ENCODE measurements at regions not wholly inside any gene's neighbourhood (a gene's known extent, or its start where the extent isn't known, plus 50 kb on each side); places are given as distances from the start of the nearest gene placed in this dataset.

- Histone ChIP-seq H2BK5ac (ENCODE audit: low read depth, low read length) (no peak overlapping the region), H4K8ac (ENCODE audit: extremely low read depth, insufficient read depth, low read length) (no peak overlapping the region), H3K23me2 (ENCODE audit: low read depth, low read length) (no peaks in the 10 kb centered on the region), H3K18ac (ENCODE audit: extremely low read depth, low read length) (no peak overlapping the region), H4K20me1 (replicated peaks in 1 of 2; ENCODE audit: control insufficient read depth in 1 of 2, insufficient read depth in 2 of 2, low read length in 2 of 2) (no peaks in the 10 kb centered on the region), H3K36me3 (ENCODE audit: control insufficient read depth in 2 of 4, insufficient read depth in 4 of 4, low read length in 3 of 4) (no peaks in the 10 kb centered on the region), H3K79me1 (ENCODE audit: low read depth, low read length) (no peaks in the 10 kb centered on the region), H3K56ac (replicated peaks; ENCODE audit: insufficient read length, low read depth, low read length) (no peak overlapping the region), H2BK12ac (ENCODE audit: low read depth, low read length) (no peak overlapping the region), H4K5ac (ENCODE audit: insufficient read length, low read depth, low read length) (no peak overlapping the region), H3K9ac (replicated peaks in 1 of 4; ENCODE audit: extremely low read depth in 1 of 4, low read depth in 3 of 4, low read length in 3 of 4) (no peak overlapping the region), H2AFZ (ENCODE audit: low read length) (no peak overlapping the region), H2BK20ac (ENCODE audit: low read length) (no peak overlapping the region), H3K27me3 (replicated peaks in 1 of 4; ENCODE audit: control insufficient read depth in 3 of 4, extremely low read depth in 1 of 4, insufficient read depth in 3 of 4, low read length in 3 of 4) (no peaks in the 10 kb centered on the region), H3K4me1 (replicated peaks in 1 of 4; ENCODE audit: control insufficient read depth in 3 of 4, insufficient read depth in 4 of 4, low read length in 3 of 4) (peaks cover 3 to 14% (median 6%) of the 10 kb centered on the region in 4 experiments; a peak in 6 of 7 replicates), H3K27ac (ENCODE audit: low read depth, low read length) (no peak overlapping the region), H2AK5ac (ENCODE audit: low read depth, low read length) (no peak overlapping the region), H3K79me2 (ENCODE audit: control insufficient read depth in 1 of 2, insufficient read depth in 2 of 2, low read length in 2 of 2) (no peaks in the 10 kb centered on the region), H3K4me3 (ENCODE audit: extremely low read depth in 1 of 4, insufficient read depth in 2 of 4, low read depth in 3 of 4, low read length in 4 of 4) (no peak overlapping the region), H3K9me3 (ENCODE audit: insufficient read depth in 2 of 2, low read depth in 1 of 2, low read length in 1 of 2) (no peaks in the 10 kb centered on the region), H3K4me2 (ENCODE audit: insufficient read depth in 1 of 2, low read depth in 2 of 2, low read length in 2 of 2) (no peak overlapping the region), H2BK120ac (replicated peaks; ENCODE audit: low read depth, low read length) (no peak overlapping the region), H2BK15ac (ENCODE audit: low read length) (no peak overlapping the region), H3K14ac (ENCODE audit: insufficient read length) (no peak overlapping the region), H3K23ac (ENCODE audit: insufficient read length) (no peak overlapping the region), H3K4ac (replicated peaks; ENCODE audit: insufficient read length, low read depth, low read length) (no peak overlapping the region), H4K91ac (replicated peaks; ENCODE audit: insufficient read length, low read length) (no peak overlapping the region)
- CTCF ChIA-PET (ENCODE audit: partially characterized antibody), result interaction anchor here (0.6 to 1.8 kb wide), 6 partner anchors 15 to 252 kb away, joined by 3 to 7 read pairs (median 4); no protein-coding TSS in a partner anchor
- FAIRE-seq (no peak), DNase-seq (ENCODE audit: low read depth in 1 of 2, low spot score in 2 of 2) (no peak)
- POLR2A ChIA-PET (ENCODE audit: partially characterized antibody), result no interaction called here
- WGBS, 2 experiments (ENCODE audit: extremely low coverage in 1 of 2, insufficient coverage in 1 of 2, insufficient read length in 1 of 2, insufficient replicate concordance in 2 of 2, low coverage in 1 of 2, low lambda C conversion rate in 2 of 2, missing lambda C conversion rate in 1 of 2), result 84% methylated on average over 2 of the region's 2 CpGs; no CpG with 5 or more reads in 1 of the 2 experiments
- TF ChIP-seq, protein P1, sequence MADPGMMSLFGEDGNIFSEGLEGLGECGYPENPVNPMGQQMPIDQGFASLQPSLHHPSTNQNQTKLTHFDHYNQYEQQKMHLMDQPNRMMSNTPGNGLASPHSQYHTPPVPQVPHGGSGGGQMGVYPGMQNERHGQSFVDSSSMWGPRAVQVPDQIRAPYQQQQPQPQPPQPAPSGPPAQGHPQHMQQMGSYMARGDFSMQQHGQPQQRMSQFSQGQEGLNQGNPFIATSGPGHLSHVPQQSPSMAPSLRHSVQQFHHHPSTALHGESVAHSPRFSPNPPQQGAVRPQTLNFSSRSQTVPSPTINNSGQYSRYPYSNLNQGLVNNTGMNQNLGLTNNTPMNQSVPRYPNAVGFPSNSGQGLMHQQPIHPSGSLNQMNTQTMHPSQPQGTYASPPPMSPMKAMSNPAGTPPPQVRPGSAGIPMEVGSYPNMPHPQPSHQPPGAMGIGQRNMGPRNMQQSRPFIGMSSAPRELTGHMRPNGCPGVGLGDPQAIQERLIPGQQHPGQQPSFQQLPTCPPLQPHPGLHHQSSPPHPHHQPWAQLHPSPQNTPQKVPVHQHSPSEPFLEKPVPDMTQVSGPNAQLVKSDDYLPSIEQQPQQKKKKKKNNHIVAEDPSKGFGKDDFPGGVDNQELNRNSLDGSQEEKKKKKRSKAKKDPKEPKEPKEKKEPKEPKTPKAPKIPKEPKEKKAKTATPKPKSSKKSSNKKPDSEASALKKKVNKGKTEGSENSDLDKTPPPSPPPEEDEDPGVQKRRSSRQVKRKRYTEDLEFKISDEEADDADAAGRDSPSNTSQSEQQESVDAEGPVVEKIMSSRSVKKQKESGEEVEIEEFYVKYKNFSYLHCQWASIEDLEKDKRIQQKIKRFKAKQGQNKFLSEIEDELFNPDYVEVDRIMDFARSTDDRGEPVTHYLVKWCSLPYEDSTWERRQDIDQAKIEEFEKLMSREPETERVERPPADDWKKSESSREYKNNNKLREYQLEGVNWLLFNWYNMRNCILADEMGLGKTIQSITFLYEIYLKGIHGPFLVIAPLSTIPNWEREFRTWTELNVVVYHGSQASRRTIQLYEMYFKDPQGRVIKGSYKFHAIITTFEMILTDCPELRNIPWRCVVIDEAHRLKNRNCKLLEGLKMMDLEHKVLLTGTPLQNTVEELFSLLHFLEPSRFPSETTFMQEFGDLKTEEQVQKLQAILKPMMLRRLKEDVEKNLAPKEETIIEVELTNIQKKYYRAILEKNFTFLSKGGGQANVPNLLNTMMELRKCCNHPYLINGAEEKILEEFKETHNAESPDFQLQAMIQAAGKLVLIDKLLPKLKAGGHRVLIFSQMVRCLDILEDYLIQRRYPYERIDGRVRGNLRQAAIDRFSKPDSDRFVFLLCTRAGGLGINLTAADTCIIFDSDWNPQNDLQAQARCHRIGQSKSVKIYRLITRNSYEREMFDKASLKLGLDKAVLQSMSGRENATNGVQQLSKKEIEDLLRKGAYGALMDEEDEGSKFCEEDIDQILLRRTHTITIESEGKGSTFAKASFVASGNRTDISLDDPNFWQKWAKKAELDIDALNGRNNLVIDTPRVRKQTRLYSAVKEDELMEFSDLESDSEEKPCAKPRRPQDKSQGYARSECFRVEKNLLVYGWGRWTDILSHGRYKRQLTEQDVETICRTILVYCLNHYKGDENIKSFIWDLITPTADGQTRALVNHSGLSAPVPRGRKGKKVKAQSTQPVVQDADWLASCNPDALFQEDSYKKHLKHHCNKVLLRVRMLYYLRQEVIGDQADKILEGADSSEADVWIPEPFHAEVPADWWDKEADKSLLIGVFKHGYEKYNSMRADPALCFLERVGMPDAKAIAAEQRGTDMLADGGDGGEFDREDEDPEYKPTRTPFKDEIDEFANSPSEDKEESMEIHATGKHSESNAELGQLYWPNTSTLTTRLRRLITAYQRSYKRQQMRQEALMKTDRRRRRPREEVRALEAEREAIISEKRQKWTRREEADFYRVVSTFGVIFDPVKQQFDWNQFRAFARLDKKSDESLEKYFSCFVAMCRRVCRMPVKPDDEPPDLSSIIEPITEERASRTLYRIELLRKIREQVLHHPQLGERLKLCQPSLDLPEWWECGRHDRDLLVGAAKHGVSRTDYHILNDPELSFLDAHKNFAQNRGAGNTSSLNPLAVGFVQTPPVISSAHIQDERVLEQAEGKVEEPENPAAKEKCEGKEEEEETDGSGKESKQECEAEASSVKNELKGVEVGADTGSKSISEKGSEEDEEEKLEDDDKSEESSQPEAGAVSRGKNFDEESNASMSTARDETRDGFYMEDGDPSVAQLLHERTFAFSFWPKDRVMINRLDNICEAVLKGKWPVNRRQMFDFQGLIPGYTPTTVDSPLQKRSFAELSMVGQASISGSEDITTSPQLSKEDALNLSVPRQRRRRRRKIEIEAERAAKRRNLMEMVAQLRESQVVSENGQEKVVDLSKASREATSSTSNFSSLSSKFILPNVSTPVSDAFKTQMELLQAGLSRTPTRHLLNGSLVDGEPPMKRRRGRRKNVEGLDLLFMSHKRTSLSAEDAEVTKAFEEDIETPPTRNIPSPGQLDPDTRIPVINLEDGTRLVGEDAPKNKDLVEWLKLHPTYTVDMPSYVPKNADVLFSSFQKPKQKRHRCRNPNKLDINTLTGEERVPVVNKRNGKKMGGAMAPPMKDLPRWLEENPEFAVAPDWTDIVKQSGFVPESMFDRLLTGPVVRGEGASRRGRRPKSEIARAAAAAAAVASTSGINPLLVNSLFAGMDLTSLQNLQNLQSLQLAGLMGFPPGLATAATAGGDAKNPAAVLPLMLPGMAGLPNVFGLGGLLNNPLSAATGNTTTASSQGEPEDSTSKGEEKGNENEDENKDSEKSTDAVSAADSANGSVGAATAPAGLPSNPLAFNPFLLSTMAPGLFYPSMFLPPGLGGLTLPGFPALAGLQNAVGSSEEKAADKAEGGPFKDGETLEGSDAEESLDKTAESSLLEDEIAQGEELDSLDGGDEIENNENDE (IDR thresholded peaks at IDR 0.05; ENCODE audit: insufficient replicate concordance, low read length), result no peak
Observed at GRCh38 chr1:81574408-81574807, 226.3 kb upstream of the ADGRL2 start.

Data from H1 (cell line).